HG02943 (cell line): ENCODE measurements at regions not wholly inside any gene's neighbourhood (a gene's known extent, or its start where the extent isn't known, plus 50 kb on each side); places are given as distances from the start of the nearest gene placed in this dataset.

Experiments
- ATAC-seq: cut with Tn5 transposase; IDR thresholded peaks from one replicate; pipeline ENCODE4 v1.9.1; 2021; ENCODE audit warnings: mild to moderate bottlenecking, low read depth, moderate library complexity; ENCODE audit not compliant: unreplicated experiment

DNA sequence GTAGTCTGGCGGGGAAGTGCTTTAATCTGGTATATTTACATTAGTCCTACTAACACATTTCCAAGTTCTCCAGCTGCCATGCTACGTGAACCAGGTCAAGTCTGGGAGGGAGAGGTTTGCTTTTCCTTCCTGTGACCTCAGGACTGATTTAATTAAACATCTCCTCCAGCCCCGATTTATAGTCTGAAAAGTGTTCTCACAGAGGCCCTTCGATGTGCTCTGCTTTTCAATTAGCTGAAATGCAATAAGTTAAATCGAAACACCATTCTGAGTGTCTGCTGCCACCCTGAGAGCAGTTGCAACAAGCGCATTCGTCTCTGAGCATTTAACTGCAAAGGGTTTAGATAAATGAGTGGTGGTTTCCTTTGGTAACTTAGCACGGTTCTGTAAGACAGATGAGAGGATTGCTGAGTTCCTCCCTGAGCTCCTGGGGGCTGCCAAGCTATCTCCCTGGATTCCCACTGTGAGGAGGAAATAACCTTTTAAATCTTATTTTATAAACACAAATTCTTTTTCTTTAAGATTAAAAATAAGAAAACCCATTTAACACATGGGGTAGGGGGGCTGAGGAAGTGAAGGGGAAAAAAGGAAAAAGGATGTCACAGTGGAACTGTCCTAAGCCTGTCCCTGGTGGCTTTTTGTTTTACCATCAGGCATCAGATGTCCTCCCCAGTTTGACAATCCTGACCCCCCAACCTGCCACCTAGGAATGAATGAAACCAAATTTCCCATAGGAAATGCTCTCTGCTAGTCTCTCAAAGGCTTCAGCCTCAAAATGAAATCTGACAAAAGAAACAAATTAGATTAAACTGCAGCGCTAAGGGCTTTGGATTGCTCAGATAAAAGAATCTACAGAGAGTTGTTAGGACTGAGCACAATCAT lies 56.5 kb upstream of the CREB1 start:
- ATAC-seq, result no peak

DNA sequence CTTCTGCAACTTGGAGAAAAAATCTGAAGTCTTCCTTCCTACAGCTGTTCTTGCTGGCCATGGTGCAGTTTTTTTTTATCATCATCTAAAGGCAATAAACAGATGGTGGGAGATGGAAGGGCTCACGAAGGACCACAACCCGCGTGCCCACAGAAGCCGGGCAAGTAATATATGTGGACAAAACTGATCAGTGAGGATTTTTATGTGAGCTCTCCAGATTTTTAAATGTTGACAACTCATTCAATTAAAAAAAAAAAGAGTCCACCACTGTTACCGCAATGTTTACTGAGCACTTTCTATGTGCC lies 55.9 kb upstream of the CREB1 start:
- no peak for ATAC-seq

DNA sequence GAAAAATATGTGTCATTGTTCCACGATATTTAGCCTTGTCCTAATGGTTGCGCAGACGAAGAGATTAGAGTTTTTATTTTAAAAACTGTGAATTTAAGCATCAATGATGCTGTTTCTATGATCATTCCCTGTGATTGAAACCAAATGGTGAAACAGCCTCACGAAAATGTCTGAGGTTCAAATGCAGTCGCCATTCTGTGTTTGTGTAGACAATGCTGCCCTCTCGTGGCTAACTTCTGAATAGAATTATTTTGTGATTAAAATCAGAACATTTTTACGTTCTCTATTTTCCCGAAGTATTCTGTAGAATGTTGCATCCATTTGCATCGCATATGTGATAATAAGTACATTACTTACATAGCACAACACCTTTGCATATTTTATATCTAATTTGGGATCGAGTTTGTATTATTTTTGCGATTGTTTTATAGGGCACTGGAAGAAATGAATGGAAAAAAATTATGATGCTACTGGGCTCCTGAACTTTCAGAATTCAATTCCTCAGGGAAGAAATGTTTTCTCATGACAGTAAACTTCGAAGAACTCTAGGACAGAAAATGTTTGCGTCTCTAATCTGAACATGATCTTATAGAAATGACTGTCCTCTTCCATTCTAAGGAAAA lies 54.8 kb upstream of the CREB1 start:
- ATAC-seq, result no peak

DNA sequence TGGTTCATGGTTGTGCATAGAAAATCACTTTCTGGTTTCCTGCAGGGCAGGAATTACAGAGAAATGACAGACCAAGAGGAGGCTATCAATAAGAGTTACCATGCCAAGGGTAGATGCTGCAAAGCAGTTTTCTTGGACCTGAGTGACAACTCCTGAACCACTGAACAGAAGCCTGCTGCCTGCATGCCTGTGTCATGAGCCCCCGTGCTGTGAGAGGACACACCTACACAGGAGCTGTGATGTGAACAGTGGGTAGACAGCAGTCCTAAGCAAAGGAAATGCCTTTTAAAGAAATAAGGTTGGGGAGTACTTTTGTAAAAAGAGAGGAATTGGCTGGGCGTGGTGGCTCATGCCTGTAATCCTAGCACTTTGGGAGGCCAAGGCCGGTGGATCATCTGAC lies 54.2 kb upstream of the CREB1 start:
- no peak for ATAC-seq

DNA sequence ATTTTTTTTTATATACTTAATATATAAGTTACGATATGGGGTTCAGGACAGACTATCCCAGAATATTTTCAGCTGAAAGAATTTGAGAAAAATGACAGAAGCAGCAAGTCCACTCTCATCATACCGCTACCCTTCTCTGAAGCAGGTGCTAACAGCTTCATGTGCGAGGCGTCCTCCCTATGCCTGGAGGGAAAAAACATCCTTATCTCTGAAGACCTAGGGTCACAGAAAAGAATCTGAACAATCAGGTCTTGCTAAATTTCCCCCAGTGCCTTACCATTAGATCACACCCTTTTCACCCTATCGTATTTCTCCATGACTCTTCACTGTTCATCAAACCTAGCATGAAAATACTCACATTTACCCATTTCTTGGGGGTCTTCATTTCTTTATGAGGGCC lies 51.9 kb upstream of the CREB1 start:
- no peak for ATAC-seq

DNA sequence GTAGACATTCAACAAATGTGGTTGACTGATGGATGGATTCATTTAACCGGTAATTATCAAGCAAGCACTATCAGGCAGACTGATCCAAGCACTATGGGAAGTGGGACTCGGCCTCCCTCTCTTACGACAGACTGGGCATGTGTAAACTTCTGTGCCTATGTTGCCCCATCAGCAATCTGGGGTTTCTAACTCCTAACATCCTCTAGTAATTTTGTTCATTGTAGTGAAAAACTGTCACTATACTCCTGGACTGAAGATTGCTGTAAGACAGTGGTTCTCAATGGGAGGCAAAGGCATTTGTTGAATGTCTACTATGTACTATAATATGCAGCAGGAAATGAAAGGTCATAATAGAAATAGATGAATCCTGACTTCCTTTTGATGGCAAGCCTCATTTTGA lies 51.2 kb upstream of the CREB1 start:
- ATAC-seq, result no peak

DNA sequence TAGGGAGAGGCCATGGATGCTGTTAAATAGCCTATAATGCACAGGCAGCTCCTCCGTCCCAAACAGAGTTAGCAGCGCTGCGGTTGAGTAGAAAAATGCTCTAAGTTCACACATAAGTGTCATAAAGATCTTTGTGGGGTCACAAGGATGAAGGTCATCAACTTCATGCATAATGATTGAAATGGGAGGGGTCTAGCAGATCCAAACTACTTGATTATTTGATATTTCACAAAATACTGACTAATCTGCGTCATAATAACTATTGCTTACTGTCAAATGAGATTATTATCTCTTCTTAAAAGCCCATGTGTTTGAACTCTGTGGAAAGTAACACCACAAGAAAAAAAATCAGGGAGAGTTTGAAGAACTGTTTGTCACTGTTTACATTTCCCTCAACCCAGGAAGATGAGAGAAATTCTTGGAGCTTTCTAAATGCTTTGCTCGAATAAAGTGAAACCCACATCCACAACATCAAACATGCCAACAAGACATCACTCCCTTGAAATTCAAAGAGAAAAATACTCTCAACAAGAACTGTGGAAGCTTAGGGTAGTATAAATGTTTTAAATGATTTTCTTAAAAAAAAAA lies 50.5 kb upstream of the CREB1 start:
- no peak for ATAC-seq
